AG04449 (cell line): ENCODE measurements at regions not wholly inside any gene's neighbourhood (a gene's known extent, or its start where the extent isn't known, plus 50 kb on each side); places are given as distances from the start of the nearest gene placed in this dataset.

Experiments
- CTCF ChIA-PET: fragments of 350-600 bp; formaldehyde crosslinking; extraction: SDS; loops from one replicate; lab custom pipeline; 2021; ENCODE audit warnings: antibody characterized with exemption; lab: Yijun Ruan, JAX
- POLR2A ChIA-PET: fragments of 400-600, 350-600 bp; formaldehyde crosslinking; extraction: SDS; loops from one replicate; lab custom pipeline; 2020; ENCODE audit warnings: antibody characterized with exemption, inconsistent platforms; lab: Yijun Ruan, JAX
- DNase-seq: peaks from one replicate; pipeline ENCODE4 v3.0.0-alpha.2; 2010; ENCODE audit warnings: low read depth, low spot score
- H3K4me3 ChIP-seq: 2 replicates; pipeline ENCODE4 v1.5.1; 2011; ENCODE audit warnings: low read depth, mild to moderate bottlenecking, control low read depth, low read length
- CTCF ChIP-seq: IDR thresholded peaks from one replicate; pipeline ENCODE4 v1.5.1; 2011; ENCODE audit warnings: mild to moderate bottlenecking, moderate library complexity, low read length, control low read depth, inconsistent platforms; ENCODE audit not compliant: insufficient read depth; ENCODE audit errors: missing control alignments

GRCh38 chr1:118575060-118575459 lies 390.0 kb upstream of the SPAG17 start:
- CTCF ChIA-PET, result no interaction called here
- no peak for DNase-seq
- no peak overlapping the region for H3K4me3 ChIP-seq
- no peak for TF ChIP-seq CTCF
- POLR2A ChIA-PET, result no interaction called here

- no peak for TF ChIP-seq CTCF
- ChIA-PET CTCF (interaction anchor here (1.0 kb wide), 1 partner anchor 802 kb away, joined by 3 read pairs; no protein-coding TSS in a partner anchor), POLR2A (no interaction called here)
- DNase-seq, result no peak
- no peak overlapping the region for H3K4me3 ChIP-seq
Measured at GRCh38 chr1:118564961-118565703, 380.1 kb upstream of the SPAG17 start.

GRCh38 chr1:118563981-118564951 lies 379.2 kb upstream of the SPAG17 start:
- H3K4me3 ChIP-seq, result no peak overlapping the region
- TF ChIP-seq CTCF, result no peak
- CTCF ChIA-PET, result interaction anchor here (0.9 to 1.0 kb wide), 2 partner anchors 421 to 803 kb away, joined by 3 read pairs; no protein-coding TSS in a partner anchor
- no peak for DNase-seq
- POLR2A ChIA-PET, result no interaction called here

GRCh38 chr1:118558933-118559332 lies 373.9 kb upstream of the SPAG17 start:
- no peak for DNase-seq
- POLR2A ChIA-PET, result no interaction called here
- no peak for TF ChIP-seq CTCF
- no peak overlapping the region for H3K4me3 ChIP-seq
- CTCF ChIA-PET, result no interaction called here

- CTCF ChIA-PET, result no interaction called here
- TF ChIP-seq CTCF, result no peak
- POLR2A ChIA-PET, result no interaction called here
- no peak for DNase-seq
- no peak overlapping the region for H3K4me3 ChIP-seq
Measured at GRCh38 chr1:118556936-118557335, 371.9 kb upstream of the SPAG17 start.

GRCh38 chr1:118555638-118556037 lies 370.6 kb upstream of the SPAG17 start:
- no peak overlapping the region for H3K4me3 ChIP-seq
- TF ChIP-seq CTCF, result no peak
- no peak for DNase-seq
- CTCF ChIA-PET, result no interaction called here
- POLR2A ChIA-PET, result no interaction called here
